ENCODE measurements at regions not wholly inside any gene's neighbourhood (a gene's known extent, or its start where the extent isn't known, plus 50 kb on each side); places are given as distances from the start of the nearest gene placed in this dataset.
"Not testable (repeated sequence)": the region's sequence is repeated elsewhere in the genome, so short reads cannot be mapped to it uniquely, and the experiment has no call there.

DNA sequence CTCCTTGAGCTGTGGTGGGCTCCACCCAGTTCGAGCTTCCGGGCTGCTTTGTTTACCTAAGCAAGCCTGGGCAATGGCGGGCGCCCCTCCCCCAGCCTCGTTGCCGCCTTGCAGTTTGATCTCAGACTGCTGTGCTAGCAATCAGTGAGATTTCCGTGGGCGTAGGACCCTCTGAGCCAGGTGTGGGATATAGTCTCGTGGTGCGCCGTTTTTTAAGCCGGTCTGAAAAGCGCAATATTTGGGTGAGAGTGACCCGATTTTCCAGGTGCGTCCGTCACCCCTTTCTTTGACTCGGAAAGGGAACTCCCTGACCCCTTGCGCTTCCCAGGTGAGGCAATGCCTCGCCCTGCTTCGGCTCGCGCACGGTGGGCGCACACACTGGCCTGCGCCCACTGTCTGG lies 1151.1 kb upstream of the SORCS1 start:
- TF ChIP-seq, protein P1, sequence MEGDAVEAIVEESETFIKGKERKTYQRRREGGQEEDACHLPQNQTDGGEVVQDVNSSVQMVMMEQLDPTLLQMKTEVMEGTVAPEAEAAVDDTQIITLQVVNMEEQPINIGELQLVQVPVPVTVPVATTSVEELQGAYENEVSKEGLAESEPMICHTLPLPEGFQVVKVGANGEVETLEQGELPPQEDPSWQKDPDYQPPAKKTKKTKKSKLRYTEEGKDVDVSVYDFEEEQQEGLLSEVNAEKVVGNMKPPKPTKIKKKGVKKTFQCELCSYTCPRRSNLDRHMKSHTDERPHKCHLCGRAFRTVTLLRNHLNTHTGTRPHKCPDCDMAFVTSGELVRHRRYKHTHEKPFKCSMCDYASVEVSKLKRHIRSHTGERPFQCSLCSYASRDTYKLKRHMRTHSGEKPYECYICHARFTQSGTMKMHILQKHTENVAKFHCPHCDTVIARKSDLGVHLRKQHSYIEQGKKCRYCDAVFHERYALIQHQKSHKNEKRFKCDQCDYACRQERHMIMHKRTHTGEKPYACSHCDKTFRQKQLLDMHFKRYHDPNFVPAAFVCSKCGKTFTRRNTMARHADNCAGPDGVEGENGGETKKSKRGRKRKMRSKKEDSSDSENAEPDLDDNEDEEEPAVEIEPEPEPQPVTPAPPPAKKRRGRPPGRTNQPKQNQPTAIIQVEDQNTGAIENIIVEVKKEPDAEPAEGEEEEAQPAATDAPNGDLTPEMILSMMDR (IDR thresholded peaks at IDR 0.05): not testable (repeated sequence)
- TF ChIP-seq POLR2A (IDR thresholded peaks at IDR 0.05): not testable (repeated sequence)

All from ovary (tissue), 3 donors.